Epithelial cell of prostate (primary cell): ENCODE measurements at regions not wholly inside any gene's neighbourhood (a gene's known extent, or its start where the extent isn't known, plus 50 kb on each side); places are given as distances from the start of the nearest gene placed in this dataset.

ENCODE experiments used
- DNase-seq: peaks from one replicate; pipeline ENCODE4 v3.0.0-alpha.2; 2011; ENCODE audit warnings: low read depth, low spot score
- H3K27ac ChIP-seq: fragments of 450-650 bp; 2 replicates; pipeline ENCODE4 v1.5.1; 2017; ENCODE audit warnings: mild to moderate bottlenecking

- H3K27ac ChIP-seq, result no peak overlapping the region
- DNase-seq, result no peak
Observed at GRCh38 chr3:177426106-177426877, 229.0 kb upstream of the TBL1XR1 start.

- no peak for DNase-seq
- H3K27ac ChIP-seq, result no peak overlapping the region
Observed at GRCh38 chr3:177426878-177427495, 229.7 kb upstream of the TBL1XR1 start.

- peak; percentile 27 for DNase-seq
- H3K27ac ChIP-seq, result no peak overlapping the region
Observed at GRCh38 chr3:177427540-177427939, 230.3 kb upstream of the TBL1XR1 start.

DNA sequence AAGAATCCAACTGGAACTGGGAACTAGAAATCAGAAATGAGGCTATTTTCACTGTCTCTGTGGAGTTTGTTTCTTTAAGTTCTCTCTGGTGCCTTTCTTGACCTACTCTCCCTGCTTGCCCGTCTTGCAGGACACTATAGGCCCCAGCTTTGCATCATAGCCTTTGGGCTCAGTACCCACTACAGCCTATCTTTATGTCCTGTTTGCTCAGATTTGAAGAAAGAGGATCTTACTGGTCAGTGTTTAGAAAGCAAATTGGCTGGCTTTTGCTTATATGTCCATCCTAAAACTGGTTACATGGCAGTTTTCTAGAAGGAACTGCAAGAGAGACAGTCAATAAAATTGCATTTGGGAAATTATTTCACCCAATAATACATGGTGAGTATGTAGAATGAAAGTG lies 231.8 kb upstream of the TBL1XR1 start:
- no peak overlapping the region for H3K27ac ChIP-seq
- no peak for DNase-seq

GRCh38 chr3:177429771-177430170 lies 232.5 kb upstream of the TBL1XR1 start:
- DNase-seq, result no peak
- no peak overlapping the region for H3K27ac ChIP-seq

- H3K27ac ChIP-seq, result no peak overlapping the region
- DNase-seq, result no peak
Observed at GRCh38 chr3:177430653-177431052, 233.4 kb upstream of the TBL1XR1 start.

- DNase-seq, result no peak
- H3K27ac ChIP-seq, result no peak overlapping the region
Observed at GRCh38 chr3:177431525-177432176, 234.4 kb upstream of the TBL1XR1 start.

GRCh38 chr3:177435301-177435700 lies 238.0 kb upstream of the TBL1XR1 start:
- no peak overlapping the region for H3K27ac ChIP-seq
- DNase-seq, result no peak

- H3K27ac ChIP-seq, result no peak overlapping the region
- no peak for DNase-seq
Observed at GRCh38 chr3:177437513-177438337, 240.4 kb upstream of the TBL1XR1 start.

DNA sequence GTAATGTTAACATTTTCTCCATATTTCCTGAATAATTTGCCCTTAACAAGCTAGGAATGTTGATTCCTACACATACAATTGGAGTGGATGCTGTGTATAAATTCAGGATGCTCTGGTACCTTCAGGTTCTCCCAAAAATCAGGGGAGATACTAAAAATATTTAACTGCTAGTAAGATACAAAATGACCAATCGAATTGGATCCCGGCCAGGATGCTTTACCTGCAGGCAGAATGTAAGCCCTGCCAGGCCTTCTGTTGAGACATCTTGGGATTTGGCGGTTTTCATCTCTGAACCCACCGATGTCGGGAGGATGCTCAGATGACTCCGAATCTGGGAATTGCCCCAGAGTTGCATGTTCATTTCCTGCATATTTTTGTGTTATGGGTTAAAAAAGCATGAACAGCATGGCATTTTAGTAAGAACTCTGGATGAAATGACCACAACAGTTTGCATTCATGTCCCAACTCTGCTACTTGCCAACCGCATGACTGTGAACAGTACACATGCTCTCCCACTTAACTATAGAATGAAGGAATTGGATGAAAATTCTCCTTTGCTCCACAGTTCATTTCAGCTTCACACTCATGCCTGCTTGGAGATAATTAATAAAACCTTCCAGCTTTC lies 241.4 kb upstream of the TBL1XR1 start:
- no peak overlapping the region for H3K27ac ChIP-seq
- no peak for DNase-seq

GRCh38 chr3:177439694-177440269 lies 242.5 kb upstream of the TBL1XR1 start:
- H3K27ac ChIP-seq, result no peak overlapping the region
- DNase-seq, result no peak

DNA sequence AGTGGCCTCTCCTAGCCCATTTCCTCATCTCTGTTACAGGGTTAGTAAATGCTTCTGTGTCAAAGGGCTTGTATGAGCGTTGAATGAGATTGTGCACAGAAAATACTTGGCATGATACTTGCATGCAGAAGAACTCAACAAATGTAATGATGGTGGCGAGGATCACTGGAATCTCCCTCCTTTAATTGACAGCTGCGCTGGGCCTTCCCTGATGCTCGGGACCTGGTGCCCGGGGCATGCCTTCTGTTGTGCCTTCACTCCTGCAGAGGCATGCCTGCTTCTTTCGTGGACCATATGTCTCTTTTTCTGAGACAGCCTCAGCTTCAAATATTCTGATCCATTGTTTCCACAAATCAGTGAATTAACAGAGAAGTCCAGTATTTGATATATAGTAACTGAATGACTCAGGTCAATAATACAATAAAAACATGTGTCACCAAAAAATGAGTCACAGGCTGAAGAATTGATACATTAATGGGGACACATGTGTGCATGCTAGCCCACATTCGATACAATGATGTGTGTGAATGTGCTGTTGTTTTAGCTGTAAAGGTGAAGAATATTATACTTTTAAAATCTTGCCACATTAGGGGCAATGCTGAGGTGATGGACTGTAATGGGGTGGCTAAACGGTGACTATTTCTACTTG lies 243.3 kb upstream of the TBL1XR1 start:
- DNase-seq, result no peak

DNA sequence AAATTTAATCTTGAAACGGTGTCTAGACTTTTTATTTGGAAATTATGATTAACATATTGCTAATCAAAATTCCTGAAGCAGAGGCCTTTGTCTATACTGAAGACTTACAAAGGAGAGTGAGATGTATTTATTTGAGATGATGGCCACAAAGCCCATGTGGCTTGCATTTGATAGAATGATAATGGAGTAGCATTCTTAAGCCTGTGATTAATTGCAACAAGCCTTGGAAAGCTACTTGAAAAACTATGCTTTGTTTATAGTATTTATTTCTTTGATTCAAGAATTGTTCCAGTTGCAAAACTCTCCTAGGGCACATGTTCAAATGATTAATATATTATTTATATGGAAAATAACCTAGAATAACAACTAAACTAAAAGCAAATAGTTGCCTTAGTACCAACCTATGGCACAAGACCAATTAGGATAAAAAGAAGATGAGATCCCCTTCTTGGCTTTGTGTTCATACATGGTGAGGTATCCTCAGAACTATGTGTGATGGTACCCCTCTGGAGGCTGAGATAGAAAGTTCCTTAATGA lies 244.1 kb upstream of the TBL1XR1 start:
- no peak for DNase-seq
- H3K27ac ChIP-seq, result no peak overlapping the region

More for the DNA sequence above, 243.3 kb upstream of the TBL1XR1 start:
- H3K27ac ChIP-seq, result no peak overlapping the region

GRCh38 chr3:177441813-177442646 lies 244.7 kb upstream of the TBL1XR1 start:
- DNase-seq, result no peak
- no peak overlapping the region for H3K27ac ChIP-seq

DNA sequence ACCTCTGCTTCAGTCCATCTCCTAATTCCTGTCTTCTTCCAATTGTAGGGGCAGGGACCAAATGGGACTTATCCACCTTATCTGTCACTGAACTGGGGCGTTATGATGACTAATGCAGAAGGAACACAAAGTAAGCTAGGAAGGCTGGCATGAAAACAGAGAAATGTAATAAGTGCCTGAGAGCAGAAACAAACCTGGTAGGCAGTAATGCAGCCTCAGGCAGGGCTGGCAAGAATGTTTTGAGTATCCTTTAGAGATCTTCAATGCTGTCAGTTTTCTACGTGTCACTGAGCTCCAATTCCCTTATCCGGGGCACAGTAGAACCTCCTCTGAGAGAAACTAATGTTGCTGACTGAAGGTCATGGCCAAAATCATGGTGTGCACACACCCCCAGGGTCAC lies 246.2 kb upstream of the TBL1XR1 start:
- H3K27ac ChIP-seq, result peak overlapping the region; percentile 73
- peak; percentile 34 for DNase-seq

- no peak for DNase-seq
- H3K27ac ChIP-seq, result no peak overlapping the region
Observed at GRCh38 chr3:177444696-177445095, 247.4 kb upstream of the TBL1XR1 start.

DNA sequence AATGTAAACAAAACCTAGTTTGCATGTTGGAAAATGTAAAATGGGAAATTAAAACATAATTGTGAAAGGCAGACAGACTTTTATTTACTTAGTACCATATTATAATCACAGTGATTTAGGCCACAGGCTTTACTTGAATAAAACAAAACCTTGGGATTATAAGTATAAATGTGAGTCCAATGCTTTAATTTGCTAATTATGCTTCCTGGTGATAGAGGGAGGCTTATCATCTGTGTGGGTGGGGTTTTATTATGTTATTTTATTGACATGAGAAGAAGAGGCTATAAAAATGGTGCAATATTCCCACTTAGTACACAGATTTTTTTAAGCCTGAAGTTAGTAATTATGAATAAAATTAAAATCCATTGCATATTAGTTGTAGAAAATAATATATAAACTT lies 248.3 kb upstream of the TBL1XR1 start:
- DNase-seq, result no peak
- no peak overlapping the region for H3K27ac ChIP-seq

- DNase-seq, result no peak
- no peak overlapping the region for H3K27ac ChIP-seq
Observed at GRCh38 chr3:177446165-177446601, 248.9 kb upstream of the TBL1XR1 start.
